Hepatocyte (in vitro differentiated cells): ENCODE measurements at regions not wholly inside any gene's neighbourhood (a gene's known extent, or its start where the extent isn't known, plus 50 kb on each side); places are given as distances from the start of the nearest gene placed in this dataset.

ENCODE experiments used
- DNase-seq: peaks from one replicate; pipeline ENCODE4 v3.0.0-alpha.2; 2016; ENCODE audit warnings: low spot score
- H2AFZ ChIP-seq: fragments of 200-600 bp; sonication (generic); 2 replicates; pipeline ENCODE4 v1.6.0; 2016; ENCODE audit warnings: antibody characterized with exemption, mild to moderate bottlenecking
- H3K27ac ChIP-seq: fragments of 200-600 bp; sonication (generic); 2 replicates; pipeline ENCODE4 v1.5.1; 2016; ENCODE audit warnings: mild to moderate bottlenecking
- H3K27me3 ChIP-seq: fragments of 200-600 bp; sonication (generic); 2 replicates; pipeline ENCODE4 v1.6.1; 2016
- H3K36me3 ChIP-seq: fragments of 200-600 bp; sonication (generic); replicated peaks from 2 replicates; pipeline ENCODE4 v1.5.1; 2016; ENCODE audit warnings: low read depth; ENCODE audit not compliant: insufficient read depth
- H3K4me1 ChIP-seq: fragments of 200-600 bp; sonication (generic); 2 replicates; pipeline ENCODE4 v1.5.1; 2016; ENCODE audit warnings: mild to moderate bottlenecking, moderate library complexity; ENCODE audit not compliant: insufficient read depth
- H3K4me2 ChIP-seq: fragments of 200-600 bp; sonication (generic); 2 replicates; pipeline ENCODE4 v1.6.0; 2016
- H3K4me3 ChIP-seq: fragments of 200-600 bp; sonication (generic); 2 replicates; pipeline ENCODE4 v1.5.1; 2016; ENCODE audit warnings: mild to moderate bottlenecking
- H3K79me2 ChIP-seq: fragments of 200-600 bp; sonication (generic); 2 replicates; pipeline ENCODE4 v1.6.0; 2017; ENCODE audit warnings: mild to moderate bottlenecking
- H3K9me2 ChIP-seq: fragments of 200-600 bp; sonication (generic); replicated peaks from 2 replicates; pipeline ENCODE4 v1.6.0; 2017; ENCODE audit warnings: mild to moderate bottlenecking; ENCODE audit not compliant: insufficient read depth
- H3K9me3 ChIP-seq: fragments of 200-600 bp; sonication (generic); 2 replicates; pipeline ENCODE4 v1.5.1; 2016; ENCODE audit warnings: low read depth, mild to moderate bottlenecking
- H4K20me1 ChIP-seq: fragments of 200-600 bp; sonication (generic); 2 replicates; pipeline ENCODE4 v1.6.0; 2016; ENCODE audit warnings: mild to moderate bottlenecking; ENCODE audit not compliant: insufficient read depth, poor library complexity, severe bottlenecking
- CTCF ChIP-seq: fragments of 200-600 bp; sonication (generic); IDR thresholded peaks from 2 replicates; pipeline ENCODE4 v1.5.1; 2016; ENCODE audit warnings: antibody characterized with exemption, mild to moderate bottlenecking; ENCODE audit not compliant: poor library complexity
- EZH2 ChIP-seq: fragments of 200-600 bp; sonication (generic); IDR thresholded peaks from 2 replicates; pipeline ENCODE4 v1.6.1; 2016; ENCODE audit warnings: antibody characterized with exemption, mild to moderate bottlenecking, borderline replicate concordance
- EZH2phosphoT487 ChIP-seq: fragments of 200-600 bp; sonication (generic); IDR thresholded peaks from one replicate; pipeline ENCODE4 v1.6.1; 2018; ENCODE audit warnings: antibody characterized with exemption, mild to moderate bottlenecking, low read depth, moderate library complexity; ENCODE audit not compliant: unreplicated experiment, severe bottlenecking
- WGBS: methylation state at CpG from one replicate; pipeline ENCODE4 v1.1.6; 2016; ENCODE audit warnings: low lambda C conversion rate; ENCODE audit errors: missing lambda C conversion rate; 5-methylcytosine and 5-hydroxymethylcytosine counted together

- no peak overlapping the region for H2AFZ ChIP-seq
- TF ChIP-seq EZH2 (no peak), CTCF (no peak), EZH2phosphoT487 (no peak)
- H3K27me3 ChIP-seq, result no peaks in the 10 kb centered on the region
- H3K4me3 ChIP-seq, result no peak overlapping the region
- H3K9me2 ChIP-seq, result no peaks in the 10 kb centered on the region
- H3K79me2 ChIP-seq, result no peaks in the 10 kb centered on the region
- H3K27ac ChIP-seq, result no peak overlapping the region
- H4K20me1 ChIP-seq, result no peaks in the 10 kb centered on the region
- H3K4me2 ChIP-seq, result no peak overlapping the region
- no peaks in the 10 kb centered on the region for H3K4me1 ChIP-seq
- no peaks in the 10 kb centered on the region for H3K9me3 ChIP-seq
- no peak for DNase-seq
- WGBS, result 79% methylated on average over 13 of the region's 13 CpGs
- H3K36me3 ChIP-seq, result no peaks in the 10 kb centered on the region
These were observed 184.0 kb downstream of the AACS start for GRCh38 chr12:125249066-125249824.

- H3K27me3 ChIP-seq, result no peaks in the 10 kb centered on the region
- no peaks in the 10 kb centered on the region for H3K9me3 ChIP-seq
- no peak for TF ChIP-seq CTCF
- no peak for TF ChIP-seq EZH2
- no peak for TF ChIP-seq EZH2phosphoT487
- no peak overlapping the region for H2AFZ ChIP-seq
- no peak for DNase-seq
- H4K20me1 ChIP-seq, result no peaks in the 10 kb centered on the region
- no peak overlapping the region for H3K4me3 ChIP-seq
- no peaks in the 10 kb centered on the region for H3K79me2 ChIP-seq
- no peaks in the 10 kb centered on the region for H3K4me1 ChIP-seq
- 80% methylated on average over 7 of the region's 7 CpGs for WGBS
- no peak overlapping the region for H3K4me2 ChIP-seq
- H3K9me2 ChIP-seq, result no peaks in the 10 kb centered on the region
- H3K36me3 ChIP-seq, result no peaks in the 10 kb centered on the region
- H3K27ac ChIP-seq, result no peak overlapping the region
These were observed 184.7 kb downstream of the AACS start for GRCh38 chr12:125249932-125250331.

GRCh38 chr12:125254236-125254635 lies 189.0 kb downstream of the AACS start:
- Histone ChIP-seq H3K9me2 (no peaks in the 10 kb centered on the region), H3K4me3 (no peak overlapping the region), H3K27me3 (peaks cover 6% of the 10 kb centered on the region), H3K79me2 (no peaks in the 10 kb centered on the region), H4K20me1 (no peaks in the 10 kb centered on the region), H3K27ac (no peak overlapping the region), H3K36me3 (no peaks in the 10 kb centered on the region), H3K9me3 (no peaks in the 10 kb centered on the region), H3K4me2 (no peak overlapping the region), H2AFZ (no peak overlapping the region), H3K4me1 (no peaks in the 10 kb centered on the region)
- WGBS, result 95% methylated on average over 4 of the region's 4 CpGs
- no peak for DNase-seq
- TF ChIP-seq EZH2 (no peak), EZH2phosphoT487 (no peak), CTCF (no peak)
